HG03565 (cell line): ENCODE measurements at regions not wholly inside any gene's neighbourhood (a gene's known extent, or its start where the extent isn't known, plus 50 kb on each side); places are given as distances from the start of the nearest gene placed in this dataset.
A peak's percentile ranks its signal among the peaks of the same experiment; 100 is the strongest.

Experiments
- ATAC-seq: cut with Tn5 transposase; IDR thresholded peaks from one replicate; pipeline ENCODE4 v1.9.1; 2021; ENCODE audit warnings: mild to moderate bottlenecking, moderate library complexity; ENCODE audit not compliant: unreplicated experiment

DNA sequence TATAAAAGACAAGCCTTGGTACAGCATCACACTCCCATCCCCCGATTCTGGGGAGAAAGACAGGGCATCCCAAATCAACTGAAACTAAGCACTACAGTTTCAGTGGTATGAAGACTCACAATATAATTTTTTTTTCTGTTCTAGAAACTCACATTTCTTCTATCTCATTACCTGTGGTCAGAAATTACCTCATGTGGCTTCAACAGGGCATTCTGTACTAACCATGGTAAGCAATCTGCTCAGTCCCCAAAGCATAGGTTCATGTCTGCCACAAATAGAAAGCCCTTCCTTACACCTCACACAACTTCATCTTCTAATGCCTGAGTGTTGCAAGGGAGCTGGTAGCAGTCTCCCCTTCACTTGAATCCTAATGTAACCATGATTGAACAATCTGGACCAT, 147.4 kb upstream of the POU2AF2 start:
- ATAC-seq = peak; percentile 58

DNA sequence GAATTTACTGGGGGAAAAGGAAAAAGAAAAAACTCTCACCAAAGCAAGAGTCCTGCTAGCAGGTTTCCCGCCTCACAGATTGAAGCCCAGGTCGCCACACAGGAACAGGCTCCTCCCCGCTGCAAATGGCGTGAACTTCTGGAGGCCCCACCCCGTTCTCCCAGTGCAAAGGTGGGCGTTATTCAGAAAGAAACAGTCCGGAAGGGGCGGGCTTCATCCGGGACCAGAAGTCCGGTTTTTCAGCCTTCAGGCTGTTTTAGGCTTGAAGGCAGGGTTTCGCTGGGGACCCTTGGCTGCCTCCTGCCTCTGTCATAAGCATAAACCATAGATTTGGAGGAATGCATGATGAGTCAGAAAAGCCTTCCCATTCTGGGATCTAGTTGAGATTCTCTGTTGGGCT, 148.3 kb upstream of the POU2AF2 start:
- no peak for ATAC-seq

DNA sequence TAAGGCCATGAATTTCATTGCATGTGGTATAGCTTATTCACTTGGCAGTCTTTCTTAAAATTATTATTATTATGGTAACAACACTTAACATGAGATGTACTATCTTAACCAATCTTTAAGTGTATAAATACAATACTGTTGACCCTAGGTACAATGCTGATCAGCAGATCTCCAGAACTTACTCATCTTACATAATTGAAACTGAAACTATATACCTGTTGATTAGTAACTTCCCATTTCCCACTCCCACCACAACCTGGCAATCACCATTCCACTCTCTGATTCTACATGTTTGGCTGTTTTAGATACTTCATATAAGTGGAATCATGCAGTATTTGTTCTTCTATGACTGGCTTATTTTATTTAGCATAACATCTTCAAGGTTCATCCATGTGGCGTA, 150.2 kb upstream of the POU2AF2 start:
- no peak for ATAC-seq

DNA sequence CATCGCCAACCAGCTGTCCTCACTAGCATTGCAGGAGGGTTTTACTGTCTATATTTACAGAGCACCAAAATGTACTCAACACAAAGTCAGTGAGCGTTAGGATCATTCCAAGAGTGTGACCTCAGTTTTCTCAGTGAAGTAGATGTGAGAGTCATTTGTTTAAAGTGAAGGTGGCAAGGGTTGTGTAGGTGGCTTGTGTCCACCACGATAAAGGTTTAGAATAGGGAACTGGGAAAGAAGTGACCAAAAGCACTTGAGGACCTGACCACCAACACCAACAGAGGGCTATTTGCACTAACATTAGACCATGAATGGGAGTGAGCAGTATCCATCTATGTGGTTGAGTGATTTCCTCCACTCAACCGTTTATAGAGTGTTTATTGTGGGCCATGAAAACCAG, 152.5 kb upstream of the POU2AF2 start:
- ATAC-seq = peak; percentile 30

DNA sequence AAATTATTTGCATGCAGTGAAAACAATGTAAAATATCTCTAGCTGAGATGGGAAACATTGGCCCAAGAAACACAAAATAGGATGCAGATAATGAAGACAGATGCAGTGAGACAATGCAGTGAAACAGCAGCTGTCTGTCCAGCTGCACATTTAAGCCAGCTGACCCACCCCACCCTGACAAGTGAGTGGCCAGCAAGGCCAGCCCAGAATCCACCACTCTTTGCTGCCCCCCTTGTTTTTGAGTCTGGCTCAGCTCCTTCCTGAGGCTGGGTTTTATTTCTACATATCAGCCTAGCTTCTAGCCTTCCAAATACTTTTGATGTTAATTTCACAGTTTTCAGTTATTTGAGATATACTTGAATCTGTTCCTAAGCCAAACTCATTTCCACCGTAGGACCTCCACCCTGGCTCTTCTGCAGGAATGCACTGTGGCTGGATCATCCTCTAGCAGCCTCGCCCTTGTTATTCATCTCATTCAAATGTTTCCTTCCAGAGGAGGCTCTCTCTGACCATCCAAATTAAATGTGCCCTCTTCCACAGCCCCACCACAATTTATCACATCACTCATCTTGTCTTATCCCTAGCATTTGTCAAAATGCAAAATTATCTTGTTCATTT, 154.1 kb upstream of the POU2AF2 start:
- no peak for ATAC-seq

DNA sequence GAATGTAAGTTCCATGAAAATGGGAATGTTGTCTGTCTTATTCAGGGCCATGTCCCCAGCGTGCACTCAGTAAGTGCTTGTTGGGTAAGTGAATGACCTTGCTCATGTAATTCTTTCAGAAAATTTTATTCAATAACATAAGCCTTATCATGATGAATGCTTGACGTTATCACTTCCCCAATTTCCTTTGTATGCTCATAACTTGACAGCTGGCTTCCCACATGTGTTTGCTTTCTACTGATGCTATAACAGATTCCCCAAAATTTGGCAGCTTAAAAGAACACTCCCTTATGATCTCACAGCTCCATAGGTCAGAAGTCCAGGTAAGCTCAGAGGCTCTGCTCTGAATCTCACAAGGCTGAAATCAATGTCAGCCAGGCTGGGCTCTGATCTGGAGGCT, 155.8 kb upstream of the POU2AF2 start:
- ATAC-seq = no peak

DNA sequence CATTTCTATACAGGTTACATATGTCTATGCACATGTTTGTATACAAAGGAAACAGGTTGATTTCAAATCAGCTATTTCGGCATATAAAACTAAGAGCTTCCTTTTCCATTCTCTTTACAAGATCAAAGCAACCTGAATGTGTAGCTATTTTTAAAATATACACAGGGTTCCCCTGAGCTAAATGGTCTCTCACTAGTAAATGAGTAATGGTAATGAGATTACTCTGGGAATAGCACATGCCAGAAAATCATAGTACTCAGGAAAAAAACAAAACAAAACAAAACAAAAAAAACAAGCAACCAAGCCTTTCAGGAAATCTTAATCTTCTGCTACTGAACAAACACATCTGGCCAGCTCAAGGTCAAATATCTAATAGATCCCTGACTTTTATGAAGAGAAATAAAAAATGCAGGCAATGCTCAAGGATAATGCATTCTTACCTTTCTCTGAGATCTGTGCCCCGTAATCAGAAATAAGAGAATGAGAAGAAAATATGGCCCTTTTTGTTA, 156.6 kb upstream of the POU2AF2 start:
- ATAC-seq = no peak

DNA sequence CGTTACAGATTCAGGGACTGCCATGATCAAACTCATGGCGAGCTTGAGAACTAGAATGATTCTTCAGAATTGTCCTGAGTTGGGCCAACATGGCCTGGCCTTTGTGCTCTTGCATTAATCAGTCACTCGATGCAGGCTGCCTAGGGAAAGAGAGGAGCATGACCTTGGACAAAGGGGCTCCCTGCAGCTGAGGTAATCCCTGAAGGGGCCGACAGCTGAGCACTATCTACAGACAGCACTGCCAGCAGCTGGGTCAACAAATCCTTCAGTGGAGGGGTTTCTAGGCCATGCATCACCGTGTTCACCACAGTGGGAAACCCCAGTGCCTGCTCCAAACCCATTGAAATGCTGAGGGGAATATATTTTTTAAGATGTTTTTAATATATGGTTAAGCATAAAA, 159.5 kb upstream of the POU2AF2 start:
- no peak for ATAC-seq

DNA sequence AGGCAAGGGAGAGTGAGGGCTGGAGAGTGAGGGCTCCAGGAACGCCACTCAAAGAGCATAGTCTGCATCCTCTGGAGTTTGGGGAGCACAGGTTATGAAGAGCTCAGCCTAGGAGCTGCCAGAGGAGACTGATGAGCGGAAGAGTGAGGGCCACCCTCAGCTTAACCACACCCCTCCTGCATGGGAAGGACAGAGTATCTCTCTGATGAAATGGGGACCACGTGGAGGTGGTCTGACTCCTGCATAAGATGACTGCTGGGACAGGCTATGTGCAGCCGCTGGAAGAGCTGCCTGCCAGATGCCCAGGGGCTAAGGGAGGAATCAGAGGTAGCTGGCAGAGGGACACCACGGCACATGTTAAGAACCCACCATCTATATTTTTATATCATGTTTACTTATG, 162.9 kb upstream of the POU2AF2 start:
- no peak for ATAC-seq

DNA sequence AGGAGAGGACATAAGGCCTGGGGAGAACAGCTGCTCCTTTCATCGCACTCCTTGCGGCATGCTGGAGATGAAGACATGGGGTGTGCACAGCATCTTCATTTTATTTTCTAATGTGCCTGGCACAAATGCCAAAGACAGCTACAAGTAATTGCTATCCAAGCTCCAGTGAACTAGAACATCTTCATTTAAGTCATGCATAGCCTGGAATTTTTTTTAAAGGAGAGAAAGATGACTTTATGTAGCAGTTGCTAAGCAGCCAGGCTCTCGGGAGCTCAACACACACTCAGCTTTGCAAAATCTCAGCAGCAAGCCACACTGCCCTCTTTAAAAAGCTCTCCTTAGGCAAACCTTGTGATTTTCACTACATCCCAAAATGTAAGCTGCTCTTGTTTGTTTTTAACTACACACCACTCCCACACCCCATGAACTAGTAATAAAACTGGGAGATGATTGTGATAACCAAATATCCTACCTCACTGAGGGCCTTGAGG, 164.5 kb upstream of the POU2AF2 start:
- ATAC-seq = no peak

DNA sequence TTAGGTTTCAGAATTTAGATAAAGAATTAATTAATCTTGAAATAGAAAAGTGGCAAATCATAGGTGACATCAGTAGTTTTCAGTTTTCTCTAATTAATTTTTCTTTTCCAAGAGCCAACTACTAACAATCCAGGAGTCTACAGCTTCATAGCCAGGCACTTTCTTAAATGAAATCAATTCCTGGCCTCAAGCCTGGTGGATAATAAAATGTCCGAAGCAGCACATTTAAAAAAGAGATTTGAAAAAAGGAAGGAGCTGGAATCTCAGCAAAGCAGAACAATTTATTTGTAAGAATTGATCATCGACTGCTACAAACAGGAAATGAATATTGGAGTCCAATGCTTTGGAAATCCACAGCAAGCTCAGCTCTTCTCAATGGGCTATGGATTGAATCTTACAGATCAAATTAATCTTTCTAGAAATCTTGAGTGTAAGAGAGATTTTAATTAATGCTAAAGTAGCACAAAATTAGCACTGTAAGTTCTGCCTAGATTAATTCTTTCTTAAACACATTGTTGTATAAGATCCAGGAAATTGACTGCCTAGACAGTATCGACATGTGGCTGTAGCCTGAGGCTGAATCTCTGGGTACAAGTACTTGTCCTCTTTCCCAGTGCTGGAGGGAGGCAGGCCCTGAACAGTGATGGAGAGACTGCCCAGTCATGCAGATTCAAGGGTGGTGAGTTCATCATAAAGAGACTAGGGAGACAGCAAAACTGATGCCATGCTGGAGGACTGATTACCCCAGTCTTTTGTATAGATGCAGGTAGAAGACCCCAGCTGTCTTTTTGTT, 167.8 kb upstream of the POU2AF2 start:
- no peak for ATAC-seq

DNA sequence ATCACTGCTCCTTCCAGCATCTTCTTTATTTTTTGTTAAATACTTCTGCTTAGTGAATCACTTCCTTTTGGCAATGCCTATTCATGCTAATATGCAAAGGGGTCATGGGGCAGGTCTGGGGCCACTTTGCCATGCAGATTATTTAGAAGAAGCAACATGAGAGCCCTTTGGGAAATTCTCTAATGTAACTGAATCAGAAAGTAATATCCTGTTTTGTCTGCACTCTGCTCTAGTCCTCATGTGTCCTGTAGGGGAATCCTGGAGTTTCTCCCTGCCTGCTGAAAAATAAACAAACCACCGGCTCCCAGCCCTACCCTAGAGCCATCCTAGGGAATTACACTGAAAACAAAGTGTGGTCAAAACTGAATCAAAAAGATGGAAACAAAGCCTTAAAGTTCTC, 176.5 kb upstream of the POU2AF2 start:
- no peak for ATAC-seq

DNA sequence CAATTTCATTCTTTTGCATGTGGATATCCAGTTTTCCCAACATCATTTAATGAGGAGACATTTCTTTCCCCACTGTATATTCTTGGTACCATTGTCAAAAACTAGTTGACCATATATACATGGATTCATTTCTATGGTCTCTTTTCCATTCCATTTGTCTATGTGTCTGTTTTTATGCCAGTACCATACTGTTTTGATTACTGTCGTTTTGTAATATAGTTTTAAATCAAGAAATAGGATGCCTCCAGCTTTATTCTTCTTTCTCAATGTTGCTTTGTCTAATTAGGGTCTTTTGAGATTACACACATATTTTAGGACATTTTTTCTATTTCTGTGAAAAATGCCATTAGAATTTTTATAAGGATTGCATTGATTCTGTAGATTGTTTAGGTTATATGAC, 177.5 kb upstream of the POU2AF2 start:
- ATAC-seq = no peak

DNA sequence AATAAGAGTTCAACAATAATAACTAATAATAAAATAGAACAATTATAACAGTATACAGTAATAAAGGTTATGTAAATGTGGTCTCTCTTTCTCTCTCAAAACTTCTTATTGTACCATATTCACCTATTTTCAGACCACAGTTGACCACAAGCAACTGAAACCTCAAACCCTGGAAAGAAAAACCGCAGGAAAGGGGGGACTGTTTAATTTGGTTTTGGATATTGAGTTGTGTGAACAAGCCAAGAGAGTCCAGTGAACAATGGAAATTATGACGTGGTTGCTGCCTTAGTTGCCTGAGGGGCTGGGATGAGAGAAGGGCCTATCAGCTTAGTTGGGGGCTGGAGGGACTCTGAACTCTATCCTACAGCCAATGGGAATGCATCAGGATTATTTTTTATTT, 178.7 kb upstream of the POU2AF2 start:
- no peak for ATAC-seq

DNA sequence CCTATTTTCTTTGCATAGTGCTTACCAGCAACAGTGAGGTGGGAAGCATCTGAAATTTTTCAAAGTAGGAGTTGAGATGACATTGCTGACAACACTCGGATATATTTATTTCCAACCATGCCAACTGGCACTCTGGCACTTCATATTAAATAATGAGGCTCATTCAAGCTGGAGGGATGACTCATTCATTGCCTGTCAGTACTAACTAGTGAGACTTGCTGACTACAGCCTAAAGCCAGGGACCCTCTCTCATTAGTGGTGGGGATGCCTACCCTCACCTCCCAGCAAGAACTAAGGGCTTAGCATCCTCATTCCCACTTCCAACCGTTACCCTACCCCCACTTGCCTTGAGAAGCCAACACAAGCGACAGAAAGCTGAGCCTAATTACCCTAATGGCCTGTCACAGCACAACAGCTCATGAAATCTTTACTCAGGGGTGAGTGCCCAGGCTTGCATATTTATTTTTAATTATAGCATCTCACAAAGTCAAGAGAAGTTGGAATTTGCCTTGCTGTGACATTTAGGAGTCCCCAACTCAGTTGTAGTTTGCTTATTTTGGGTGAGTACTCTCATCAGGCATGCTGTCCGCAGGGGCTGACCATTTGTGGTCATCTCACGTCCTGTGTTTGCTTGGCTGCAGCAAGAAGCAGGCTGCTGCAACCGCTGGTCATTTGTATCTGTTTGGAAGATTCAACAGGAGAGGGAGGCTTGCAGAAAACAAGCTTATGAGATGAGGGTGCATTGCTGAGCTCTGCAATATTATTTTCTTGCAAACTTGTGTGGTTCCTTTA, 181.6 kb upstream of the POU2AF2 start:
- no peak for ATAC-seq

DNA sequence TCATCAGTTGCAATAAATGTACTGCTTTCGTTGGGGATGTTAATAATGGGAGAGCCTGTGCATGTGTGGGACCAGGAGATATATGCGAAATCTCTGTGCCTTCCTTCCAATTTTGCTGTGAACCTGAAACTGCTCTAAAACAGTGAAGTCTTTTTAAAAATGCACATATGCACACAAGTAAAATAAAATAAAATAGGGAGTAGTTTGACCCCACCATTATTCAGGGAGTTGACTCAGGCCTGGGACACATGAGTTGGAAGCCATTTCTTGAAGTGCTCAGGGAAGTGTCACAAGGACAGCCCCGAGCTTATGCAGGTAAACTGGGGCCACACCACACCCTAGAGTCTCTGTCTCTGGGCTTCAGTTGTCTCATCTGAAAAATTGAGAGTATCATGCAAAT, 183.1 kb upstream of the POU2AF2 start:
- no peak for ATAC-seq

DNA sequence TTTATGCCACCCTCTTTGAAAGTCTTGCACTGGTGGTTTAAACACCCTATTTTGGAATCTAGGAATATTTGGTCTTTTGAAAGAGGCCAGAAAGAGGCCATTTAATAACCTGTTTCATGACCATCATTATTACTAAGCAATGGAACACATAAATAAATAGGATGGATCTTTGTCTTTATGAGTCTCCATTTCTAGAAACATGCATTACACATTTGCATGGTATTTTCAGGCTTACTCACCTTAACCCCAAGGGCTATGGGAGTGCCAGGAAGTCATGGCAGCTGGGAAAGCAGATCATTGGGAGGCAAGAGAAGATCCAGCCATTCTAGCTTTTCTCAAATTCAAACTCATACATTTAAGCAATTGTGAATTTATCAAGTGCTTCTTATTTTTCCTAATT, 185.8 kb upstream of the POU2AF2 start:
- no peak for ATAC-seq

DNA sequence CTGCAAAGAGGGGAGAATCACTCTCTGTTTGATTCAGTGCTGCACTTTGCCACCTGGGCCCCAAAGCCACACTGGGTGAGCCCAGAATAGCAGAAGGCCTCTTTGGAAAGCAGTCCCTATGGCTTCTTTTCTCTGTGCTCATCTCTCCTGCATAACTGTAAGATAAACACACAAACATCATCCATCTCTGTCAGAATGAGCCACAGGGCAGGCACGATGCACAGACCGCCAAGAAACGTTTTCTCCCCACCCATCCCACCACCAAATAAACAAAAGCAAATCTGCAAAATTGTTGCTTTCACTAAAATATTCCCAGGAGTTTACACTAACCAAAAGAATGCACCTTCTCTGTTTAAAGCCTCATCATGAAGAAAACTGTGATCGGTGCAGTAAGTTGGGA, 196.4 kb upstream of the POU2AF2 start:
- no peak for ATAC-seq

DNA sequence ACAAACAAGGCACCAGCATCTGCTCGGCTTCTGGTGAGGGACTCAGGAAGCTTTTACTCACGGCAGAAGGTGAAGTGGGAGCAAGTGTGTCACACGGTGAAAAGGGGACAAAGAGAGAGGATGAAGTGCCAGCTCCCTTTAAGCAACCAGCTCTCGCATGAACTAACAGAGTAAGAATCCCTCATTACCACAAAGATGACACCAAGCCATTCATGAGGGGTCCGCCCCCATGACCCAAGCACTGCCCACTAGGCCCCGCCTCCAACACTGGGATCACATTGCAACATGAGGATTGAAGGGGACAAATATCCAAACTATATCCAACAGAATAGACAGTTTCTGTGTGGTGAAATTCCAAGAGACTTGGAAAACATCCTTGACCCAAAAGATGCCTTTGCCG, 198.2 kb upstream of the POU2AF2 start:
- no peak for ATAC-seq

DNA sequence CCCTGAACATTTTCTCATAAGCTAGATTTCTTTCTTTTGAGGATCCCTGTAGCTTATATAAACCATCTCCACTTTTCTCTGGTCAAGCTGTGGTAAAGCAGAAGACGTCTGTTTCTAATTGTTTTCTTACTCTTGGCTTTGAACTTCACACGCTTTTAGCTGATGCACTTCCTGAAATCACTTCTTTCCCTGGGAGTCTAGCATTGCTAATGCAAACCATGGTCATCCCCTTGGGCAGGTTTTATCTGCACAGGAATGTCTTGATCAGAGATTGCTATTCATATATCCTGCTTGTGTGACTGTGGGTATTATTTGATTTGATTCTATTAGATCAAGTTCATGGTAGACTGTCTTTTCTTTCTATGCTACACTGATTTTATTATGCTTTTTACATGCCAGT, 199.2 kb upstream of the POU2AF2 start:
- no peak for ATAC-seq

DNA sequence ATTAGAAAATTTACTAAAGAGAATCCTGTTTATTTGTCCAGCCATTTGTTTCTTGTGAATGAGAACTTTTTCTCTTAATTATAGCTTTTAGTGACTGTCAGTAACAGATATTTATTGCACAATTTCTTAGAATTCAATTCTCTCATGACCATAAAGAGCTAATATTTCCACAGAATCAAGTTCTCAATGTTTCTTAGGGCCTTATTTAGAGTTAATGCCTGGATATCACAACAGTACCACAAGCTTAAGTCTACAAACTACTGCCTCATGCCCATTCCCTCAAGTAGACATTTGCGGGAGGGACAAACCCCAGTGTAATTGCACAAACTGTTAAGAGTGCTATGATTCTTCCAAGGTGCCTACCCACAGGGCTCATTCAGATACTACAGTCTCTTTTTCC, 199.7 kb upstream of the POU2AF2 start:
- ATAC-seq = no peak

DNA sequence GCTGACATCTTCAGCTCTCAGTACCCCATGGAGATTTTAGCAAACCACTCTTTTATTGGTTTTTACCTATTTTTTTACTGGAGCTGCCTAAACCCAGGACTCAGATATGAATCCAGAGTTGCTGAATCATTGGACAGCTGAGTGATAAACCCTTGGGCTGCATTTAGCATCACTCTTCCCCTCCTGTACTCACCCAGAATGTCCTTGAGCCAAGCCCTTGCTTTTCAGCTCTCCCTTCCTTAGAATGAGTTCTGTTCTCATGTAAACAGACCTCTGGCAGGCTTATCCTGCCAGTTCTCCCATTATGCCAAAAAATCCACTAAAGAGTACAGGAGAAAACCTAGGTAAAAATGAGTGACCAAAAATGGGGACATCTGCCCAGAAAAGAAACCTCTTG, 200.1 kb upstream of the POU2AF2 start:
- ATAC-seq = no peak
